ENCODE measurements at regions not wholly inside any gene's neighbourhood (a gene's known extent, or its start where the extent isn't known, plus 50 kb on each side); places are given as distances from the start of the nearest gene placed in this dataset.

DNA sequence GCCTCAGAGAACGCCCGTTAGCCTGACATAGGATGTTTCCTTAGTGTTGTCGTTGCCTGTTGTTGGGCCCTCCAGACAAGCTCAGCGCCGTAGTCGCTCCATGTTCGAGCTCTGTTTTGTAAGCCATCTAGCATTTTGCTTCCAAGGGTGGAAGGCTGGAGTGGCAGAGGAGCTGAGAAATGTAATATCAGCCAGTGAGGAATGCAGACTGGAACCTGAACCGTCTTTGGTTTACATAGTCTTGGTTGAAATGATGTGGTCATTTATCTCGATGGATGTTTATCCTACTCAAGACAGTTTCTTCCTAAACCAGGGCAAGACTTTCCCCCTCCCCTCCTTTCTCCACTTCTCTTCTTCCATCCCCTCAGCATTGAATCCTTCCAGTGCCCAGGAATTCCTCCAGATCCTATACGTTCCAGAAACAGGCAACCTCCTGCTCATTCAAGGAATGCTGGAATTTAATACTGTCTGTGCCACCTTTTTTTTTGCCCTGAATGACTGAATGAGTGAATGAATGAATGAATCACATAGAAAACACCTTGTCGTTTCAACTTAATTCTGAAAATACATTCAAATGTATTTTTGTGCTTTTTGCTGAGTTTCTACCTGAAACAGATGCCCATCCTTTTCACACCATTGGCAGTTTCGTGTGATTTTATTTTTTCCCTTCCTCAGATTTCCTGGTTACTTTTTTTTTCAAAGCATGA lies 109.5 kb upstream of the MBNL2 start:
- no peak for DNase-seq (ENCODE audit: low spot score)

DNA sequence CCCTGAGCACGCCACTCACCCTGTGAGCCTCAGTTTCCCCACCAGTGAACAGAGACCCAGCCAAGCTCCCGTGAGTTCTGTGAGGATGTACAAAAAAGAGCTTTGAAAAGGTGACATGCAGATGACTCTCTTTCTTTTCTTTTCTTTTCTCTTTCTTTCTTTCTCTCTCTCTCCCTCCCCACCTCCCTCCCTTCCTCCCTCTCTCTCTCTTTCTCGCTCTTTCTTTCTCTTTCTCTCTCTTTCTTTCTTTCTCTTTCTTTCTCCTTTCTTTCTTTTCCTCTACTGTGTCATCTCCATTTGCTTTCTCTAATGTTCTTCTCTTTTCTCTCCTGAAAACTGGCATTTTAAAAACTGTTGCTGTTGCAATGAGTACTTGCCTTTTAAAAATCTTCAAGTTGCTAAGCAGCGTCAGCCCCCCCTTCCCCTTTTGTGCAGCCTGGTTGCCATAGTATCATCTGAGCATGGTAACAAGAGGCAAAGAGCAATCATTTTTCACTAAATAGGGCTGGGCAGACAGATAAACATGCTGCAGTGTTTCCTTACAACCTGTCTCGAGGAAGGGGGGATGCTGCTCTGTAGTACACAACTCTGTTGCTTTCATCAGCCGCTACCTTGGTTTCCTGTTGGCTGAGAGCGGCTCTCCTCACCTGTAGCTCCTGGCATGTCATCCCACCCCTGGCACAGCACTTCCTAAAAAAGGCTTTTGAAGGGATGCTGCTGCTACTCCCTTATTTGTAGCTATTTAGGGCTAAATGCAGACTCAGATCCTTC lies 108.7 kb upstream of the MBNL2 start:
- TF ChIP-seq MED13 (CRISPR knock-in tag; IDR thresholded peaks at IDR 0.05) (no peak), ZNF350 (CRISPR knock-in tag; IDR thresholded peaks at IDR 0.05; ENCODE audit: borderline replicate concordance, low read depth) (no peak), POLR2G (IDR thresholded peaks at IDR 0.05; ENCODE audit: low read depth, low read length) (no peak), CREB1 (IDR thresholded peaks at IDR 0.05) (no peak), CREB1 (CRISPR knock-in tag; IDR thresholded peaks at IDR 0.05) (no peak), ATAD3A (CRISPR knock-in tag; IDR thresholded peaks at IDR 0.05) (no peak), HOXD1 (CRISPR knock-in tag; IDR thresholded peaks at IDR 0.05) (no peak), NR2F6 (IDR thresholded peaks at IDR 0.05) (no peak), NR2F6 (CRISPR knock-in tag; IDR thresholded peaks at IDR 0.05) (no peak)
- TF ChIP-seq, protein P1, sequence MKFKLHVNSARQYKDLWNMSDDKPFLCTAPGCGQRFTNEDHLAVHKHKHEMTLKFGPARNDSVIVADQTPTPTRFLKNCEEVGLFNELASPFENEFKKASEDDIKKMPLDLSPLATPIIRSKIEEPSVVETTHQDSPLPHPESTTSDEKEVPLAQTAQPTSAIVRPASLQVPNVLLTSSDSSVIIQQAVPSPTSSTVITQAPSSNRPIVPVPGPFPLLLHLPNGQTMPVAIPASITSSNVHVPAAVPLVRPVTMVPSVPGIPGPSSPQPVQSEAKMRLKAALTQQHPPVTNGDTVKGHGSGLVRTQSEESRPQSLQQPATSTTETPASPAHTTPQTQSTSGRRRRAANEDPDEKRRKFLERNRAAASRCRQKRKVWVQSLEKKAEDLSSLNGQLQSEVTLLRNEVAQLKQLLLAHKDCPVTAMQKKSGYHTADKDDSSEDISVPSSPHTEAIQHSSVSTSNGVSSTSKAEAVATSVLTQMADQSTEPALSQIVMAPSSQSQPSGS (CRISPR knock-in tag; IDR thresholded peaks at IDR 0.05), result no peak
- H2AFZ ChIP-seq (ENCODE audit: low read length), result no peak overlapping the region
- intact Hi-C loops (cut with micrococcal nuclease; ENCODE audit: unreplicated experiment), result loop anchor here (5.0 kb wide), 1 partner anchor 836 kb away; no protein-coding TSS in a partner anchor
- H3K9me3 ChIP-seq (ENCODE audit: low read length), result no peaks in the 10 kb centered on the region
- peaks cover 0 to 7% of the 10 kb centered on the region in 2 experiments; a peak in 3 of 5 replicates for H3K27me3 ChIP-seq (ENCODE audit: control insufficient read depth in 1 of 2, insufficient read depth in 2 of 2, low read length in 2 of 2)
- peaks cover 13% of the 10 kb centered on the region for H3K4me1 ChIP-seq (ENCODE audit: insufficient read depth, low read length)
- 70% methylated on average over 7 of the region's 7 CpGs for WGBS (ENCODE audit: low lambda C conversion rate)
- no peak for DNase-seq (ENCODE audit: low spot score)
- no peak overlapping the region for H3K4me2 ChIP-seq (ENCODE audit: low read depth, low read length)
- no peaks in the 10 kb centered on the region for H4K20me1 ChIP-seq (ENCODE audit: insufficient read depth, low read length)
- no peaks in the 10 kb centered on the region for H3K36me3 ChIP-seq (replicated peaks in 1 of 2; ENCODE audit: control insufficient read depth in 1 of 2, insufficient read depth in 2 of 2, low read length in 2 of 2)
- ATAC-seq, result no peak
- no peak for FAIRE-seq
- POLR2A ChIA-PET, result no interaction called here
- no peak overlapping the region for H3K4me3 ChIP-seq (replicated peaks in 1 of 3; ENCODE audit: insufficient read depth in 1 of 3, low read depth in 2 of 3, low read length in 3 of 3)
- in situ Hi-C loops (cut with HindIII; ENCODE audit: extremely low pct_ligation_motif_present, low pct_unique_long_range_greater_than_20kb), result loop anchor here (5.0 kb wide), 2 partner anchors 99 to 234 kb away; no protein-coding TSS in a partner anchor
- CTCF ChIA-PET (ENCODE audit: low intra/inter-chr PET ratio, low total read pairs), result no interaction called here
- no peak overlapping the region for H3K9ac ChIP-seq (ENCODE audit: insufficient read depth, low read depth, low read length)
- H3K79me2 ChIP-seq (ENCODE audit: insufficient read depth, low read length), result no peaks in the 10 kb centered on the region
- no TSS peak for BruUV-seq (replicated peaks)
- H3K27ac ChIP-seq (ENCODE audit: extremely low read length, insufficient read depth, low read length), result no peak overlapping the region

More for the DNA sequence above, 109.5 kb upstream of the MBNL2 start:
- POLR2A ChIA-PET, result no interaction called here
- no peak for TF ChIP-seq CCAR2 (optimal IDR thresholded peaks at IDR 0.05; ENCODE audit: low read depth, low read length)
- TF ChIP-seq ZNF510 (CRISPR knock-in tag; IDR thresholded peaks at IDR 0.05; ENCODE audit: low read depth), result no peak
- TF ChIP-seq ELF4 (CRISPR knock-in tag; IDR thresholded peaks at IDR 0.05; ENCODE audit: borderline replicate concordance), result no peak
- TF ChIP-seq CHD4 (IDR thresholded peaks at IDR 0.05; ENCODE audit: borderline replicate concordance, low read length), result no peak
- TF ChIP-seq, protein P2, sequence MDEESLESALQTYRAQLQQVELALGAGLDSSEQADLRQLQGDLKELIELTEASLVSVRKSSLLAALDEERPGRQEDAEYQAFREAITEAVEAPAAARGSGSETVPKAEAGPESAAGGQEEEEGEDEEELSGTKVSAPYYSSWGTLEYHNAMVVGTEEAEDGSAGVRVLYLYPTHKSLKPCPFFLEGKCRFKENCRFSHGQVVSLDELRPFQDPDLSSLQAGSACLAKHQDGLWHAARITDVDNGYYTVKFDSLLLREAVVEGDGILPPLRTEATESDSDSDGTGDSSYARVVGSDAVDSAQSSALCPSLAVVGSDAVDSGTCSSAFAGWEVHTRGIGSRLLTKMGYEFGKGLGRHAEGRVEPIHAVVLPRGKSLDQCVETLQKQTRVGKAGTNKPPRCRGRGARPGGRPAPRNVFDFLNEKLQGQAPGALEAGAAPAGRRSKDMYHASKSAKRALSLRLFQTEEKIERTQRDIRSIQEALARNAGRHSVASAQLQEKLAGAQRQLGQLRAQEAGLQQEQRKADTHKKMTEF (CRISPR knock-in tag; IDR thresholded peaks at IDR 0.05), result no peak
- in situ Hi-C loops (cut with HindIII; ENCODE audit: extremely low pct_ligation_motif_present, low pct_unique_long_range_greater_than_20kb), result loop anchor here (5.0 kb wide), 2 partner anchors 100 to 235 kb away; no protein-coding TSS in a partner anchor
- H3K9me3 ChIP-seq (ENCODE audit: low read length), result no peaks in the 10 kb centered on the region
- H3K27me3 ChIP-seq (ENCODE audit: control insufficient read depth in 1 of 2, insufficient read depth in 2 of 2, low read length in 2 of 2), result peaks cover 0 to 7% of the 10 kb centered on the region in 2 experiments; a peak in 3 of 5 replicates
- no peak for FAIRE-seq
- H4K20me1 ChIP-seq (ENCODE audit: insufficient read depth, low read length), result no peaks in the 10 kb centered on the region
- CTCF ChIA-PET (ENCODE audit: low intra/inter-chr PET ratio, low total read pairs), result no interaction called here
- no peak overlapping the region for H3K4me2 ChIP-seq (ENCODE audit: low read depth, low read length)
- H3K36me3 ChIP-seq (replicated peaks in 1 of 2; ENCODE audit: control insufficient read depth in 1 of 2, insufficient read depth in 2 of 2, low read length in 2 of 2), result no peaks in the 10 kb centered on the region
- ATAC-seq, result no peak
- peaks cover 13% of the 10 kb centered on the region for H3K4me1 ChIP-seq (ENCODE audit: insufficient read depth, low read length)
- no peaks in the 10 kb centered on the region for H3K79me2 ChIP-seq (ENCODE audit: insufficient read depth, low read length)
- H3K4me3 ChIP-seq (replicated peaks in 1 of 3; ENCODE audit: insufficient read depth in 1 of 3, low read depth in 2 of 3, low read length in 3 of 3), result no peak overlapping the region
- WGBS (ENCODE audit: low lambda C conversion rate), result 44% methylated on average over 12 of the region's 12 CpGs
- no peak overlapping the region for H2AFZ ChIP-seq (ENCODE audit: low read length)
- no TSS peak for BruUV-seq (replicated peaks)
- intact Hi-C loops (cut with micrococcal nuclease; ENCODE audit: unreplicated experiment), result loop anchor here (5.0 kb wide), 1 partner anchor 835 kb away; no protein-coding TSS in a partner anchor
- no peak overlapping the region for H3K27ac ChIP-seq (ENCODE audit: extremely low read length, insufficient read depth, low read length)
- H3K9ac ChIP-seq (ENCODE audit: insufficient read depth, low read depth, low read length), result no peak overlapping the region
